RWPE2 (cell line): ENCODE measurements at regions not wholly inside any gene's neighbourhood (a gene's known extent, or its start where the extent isn't known, plus 50 kb on each side); places are given as distances from the start of the nearest gene placed in this dataset.
A peak's percentile ranks its signal among the peaks of the same experiment; 100 is the strongest.

ENCODE experiments used
- ATAC-seq: fragments of 200-7000 bp; cut with Tn5 transposase; 3 replicates; pipeline ENCODE4 v1.9.1; 2021; ENCODE audit warnings: low read depth
- DNase-seq: peaks from one replicate; pipeline ENCODE4 v3.0.0-alpha.2; 2020; ENCODE audit warnings: low spot score
- H3K27ac ChIP-seq: fragments of 450-650 bp; 2 replicates; pipeline ENCODE4 v1.5.1; 2017; ENCODE audit warnings: mild to moderate bottlenecking; ENCODE audit not compliant: poor library complexity, severe bottlenecking
- H3K27me3 ChIP-seq: fragments of 250-450 bp; sonication (Bioruptor Pico); 2 replicates; pipeline ENCODE4 v1.5.1; 2021; ENCODE audit warnings: mild to moderate bottlenecking, moderate library complexity; ENCODE audit not compliant: insufficient read depth, poor library complexity, severe bottlenecking
- H3K36me3 ChIP-seq: fragments of 250-450 bp; sonication (Bioruptor Pico); 2 replicates; pipeline ENCODE4 v1.5.1; 2020; ENCODE audit warnings: low read depth, mild to moderate bottlenecking, moderate library complexity
- H3K4me1 ChIP-seq: fragments of 250-450 bp; sonication (Bioruptor Pico); 2 replicates; pipeline ENCODE4 v1.5.1; 2021; ENCODE audit warnings: mild to moderate bottlenecking, moderate library complexity; ENCODE audit not compliant: insufficient read depth, poor library complexity, severe bottlenecking
- H3K4me3 ChIP-seq: fragments of 250-450 bp; sonication (Bioruptor Pico); 2 replicates; pipeline ENCODE4 v1.5.1; 2021; ENCODE audit warnings: mild to moderate bottlenecking, moderate library complexity; ENCODE audit not compliant: severe bottlenecking
- H3K9me3 ChIP-seq: fragments of 250-450 bp; sonication (Bioruptor Pico); 2 replicates; pipeline ENCODE4 v1.5.1; 2021; ENCODE audit warnings: mild to moderate bottlenecking, moderate library complexity; ENCODE audit not compliant: severe bottlenecking
- TF ChIP-seq, protein P1 (sequence below): fragments of 450-650 bp; IDR thresholded peaks from one replicate; pipeline ENCODE4 v1.5.1; 2017; ENCODE audit warnings: mild to moderate bottlenecking, moderate library complexity; ENCODE audit not compliant: poor library complexity, severe bottlenecking

- Histone ChIP-seq H3K4me1 (no peaks in the 10 kb centered on the region), H3K9me3 (no peaks in the 10 kb centered on the region), H3K27ac (no peak overlapping the region), H3K36me3 (no peaks in the 10 kb centered on the region), H3K27me3 (no peaks in the 10 kb centered on the region), H3K4me3 (no peak overlapping the region)
- peak; percentile 18 for DNase-seq
- no peak for ATAC-seq
- TF ChIP-seq, protein P1, sequence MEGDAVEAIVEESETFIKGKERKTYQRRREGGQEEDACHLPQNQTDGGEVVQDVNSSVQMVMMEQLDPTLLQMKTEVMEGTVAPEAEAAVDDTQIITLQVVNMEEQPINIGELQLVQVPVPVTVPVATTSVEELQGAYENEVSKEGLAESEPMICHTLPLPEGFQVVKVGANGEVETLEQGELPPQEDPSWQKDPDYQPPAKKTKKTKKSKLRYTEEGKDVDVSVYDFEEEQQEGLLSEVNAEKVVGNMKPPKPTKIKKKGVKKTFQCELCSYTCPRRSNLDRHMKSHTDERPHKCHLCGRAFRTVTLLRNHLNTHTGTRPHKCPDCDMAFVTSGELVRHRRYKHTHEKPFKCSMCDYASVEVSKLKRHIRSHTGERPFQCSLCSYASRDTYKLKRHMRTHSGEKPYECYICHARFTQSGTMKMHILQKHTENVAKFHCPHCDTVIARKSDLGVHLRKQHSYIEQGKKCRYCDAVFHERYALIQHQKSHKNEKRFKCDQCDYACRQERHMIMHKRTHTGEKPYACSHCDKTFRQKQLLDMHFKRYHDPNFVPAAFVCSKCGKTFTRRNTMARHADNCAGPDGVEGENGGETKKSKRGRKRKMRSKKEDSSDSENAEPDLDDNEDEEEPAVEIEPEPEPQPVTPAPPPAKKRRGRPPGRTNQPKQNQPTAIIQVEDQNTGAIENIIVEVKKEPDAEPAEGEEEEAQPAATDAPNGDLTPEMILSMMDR = no peak
Measured at GRCh38 chr16:86653285-86654006, 75.1 kb downstream of the FOXL1 start.

- ATAC-seq (no peak), DNase-seq (no peak)
- no peaks in the 10 kb centered on the region for H3K9me3 ChIP-seq
- TF ChIP-seq, protein P1 = no peak
- H3K4me1 ChIP-seq = peaks cover under 1% of the 10 kb centered on the region
- no peaks in the 10 kb centered on the region for H3K36me3 ChIP-seq
- no peaks in the 10 kb centered on the region for H3K27me3 ChIP-seq
- H3K4me3 ChIP-seq = no peak overlapping the region
- H3K27ac ChIP-seq = no peak overlapping the region
Measured at GRCh38 chr16:86657972-86658371, 79.6 kb downstream of the FOXL1 start.

GRCh38 chr16:86660623-86661022 is 82.3 kb downstream of the FOXL1 start:
- DNase-seq (no peak), ATAC-seq (no peak)
- Histone ChIP-seq H3K27ac (no peak overlapping the region), H3K4me1 (peaks cover 22% of the 10 kb centered on the region), H3K27me3 (no peaks in the 10 kb centered on the region), H3K9me3 (no peaks in the 10 kb centered on the region), H3K36me3 (no peaks in the 10 kb centered on the region), H3K4me3 (no peak overlapping the region)
- TF ChIP-seq, protein P1 = no peak

DNA sequence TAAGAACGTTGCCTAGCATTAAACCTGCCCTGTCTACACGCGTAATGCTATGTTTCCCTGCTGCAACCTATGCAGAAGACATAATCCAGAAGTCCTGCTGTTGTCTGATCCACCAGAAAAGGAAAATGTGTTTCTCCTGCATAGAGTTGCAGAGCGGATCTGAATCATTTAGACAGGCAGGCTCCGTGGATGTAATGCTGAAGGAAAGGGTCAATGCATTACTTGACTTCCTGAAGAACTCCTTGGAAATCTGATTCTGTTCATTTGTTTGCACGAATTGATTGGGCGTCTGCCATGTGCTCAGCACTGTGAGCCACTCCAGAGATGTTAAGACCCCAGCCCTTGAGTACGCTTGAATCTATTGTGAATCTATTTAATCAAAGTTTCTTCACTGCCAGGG is 83.4 kb downstream of the FOXL1 start:
- Histone ChIP-seq H3K4me3 (no peak overlapping the region), H3K27ac (no peak overlapping the region)
- TF ChIP-seq, protein P1 = no peak

GRCh38 chr16:86662195-86662594 is 83.8 kb downstream of the FOXL1 start:
- no peak for ATAC-seq
- TF ChIP-seq, protein P1 = no peak
- Histone ChIP-seq H3K4me3 (no peak overlapping the region), H3K36me3 (no peaks in the 10 kb centered on the region), H3K9me3 (no peaks in the 10 kb centered on the region), H3K27ac (no peak overlapping the region), H3K27me3 (no peaks in the 10 kb centered on the region), H3K4me1 (peaks cover 22% of the 10 kb centered on the region)
- DNase-seq = no peak

More for the DNA sequence above, 83.4 kb downstream of the FOXL1 start:
- H3K9me3 ChIP-seq = no peaks in the 10 kb centered on the region
- H3K27me3 ChIP-seq = no peaks in the 10 kb centered on the region
- peaks cover 22% of the 10 kb centered on the region for H3K4me1 ChIP-seq
- H3K36me3 ChIP-seq = no peaks in the 10 kb centered on the region
- DNase-seq = no peak
- no peak for ATAC-seq
